T-helper 17 cell (primary cell): ENCODE measurements at regions not wholly inside any gene's neighbourhood (a gene's known extent, or its start where the extent isn't known, plus 50 kb on each side); places are given as distances from the start of the nearest gene placed in this dataset.

Source experiments
- ATAC-seq: fragments of 150-1000 bp; cut with Tn5 transposase; 2 replicates; pipeline ENCODE4 v1.10.0; 2021; ENCODE audit warnings: mild to moderate bottlenecking, moderate library complexity
- DNase-seq, 3 donors: peaks; one replicate each; pipeline versions ENCODE4 v3.0.0 to v3.0.0-alpha.2; 2020 to 2021
- H3K9me3 ChIP-seq: one replicate; pipeline ENCODE4 v1.7.0; 2013; ENCODE audit warnings: low read length, mild to moderate bottlenecking; ENCODE audit not compliant: control insufficient read depth, poor library complexity, severe bottlenecking
- H3K27ac Mint-ChIP-seq: one replicate; pipeline ENCODE4 v1.8.0; 2022; ENCODE audit warnings: mild to moderate bottlenecking, moderate library complexity, mixed read lengths
- H3K27me3 Mint-ChIP-seq: one replicate; pipeline ENCODE4 v1.8.0; 2022; ENCODE audit warnings: mixed read lengths
- H3K36me3 Mint-ChIP-seq: one replicate; pipeline ENCODE4 v1.8.0; 2022; ENCODE audit warnings: low read depth, mixed read lengths
- H3K4me1 Mint-ChIP-seq: one replicate; pipeline ENCODE4 v1.8.0; 2022; ENCODE audit warnings: mild to moderate bottlenecking, mixed read lengths
- H3K4me3 Mint-ChIP-seq: one replicate; pipeline ENCODE4 v1.8.0; 2022; ENCODE audit warnings: mild to moderate bottlenecking, moderate library complexity, mixed read lengths

DNA sequence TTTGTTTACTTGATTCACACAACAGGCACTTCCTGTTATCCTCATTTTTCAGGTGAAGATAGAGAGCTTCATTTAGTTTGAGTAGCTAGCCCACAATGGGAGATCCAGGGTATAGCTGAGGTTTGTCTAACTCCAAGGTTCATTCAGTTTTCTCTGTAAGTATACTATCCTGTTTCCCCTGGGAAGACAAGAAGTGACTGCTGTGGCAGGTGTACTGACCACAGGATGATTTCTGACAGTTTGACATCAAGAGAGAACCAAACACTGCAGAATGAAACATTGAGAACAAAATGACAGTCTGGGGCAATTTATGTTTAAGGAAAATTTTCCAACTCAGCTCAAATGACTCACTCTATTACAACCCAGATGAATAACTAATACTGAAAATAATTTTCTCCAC lies 958.0 kb downstream of the STPG2 start:
- H3K27ac Mint-ChIP-seq: no peak overlapping the region
- no peaks in the 10 kb centered on the region for H3K4me1 Mint-ChIP-seq
- no peak overlapping the region for H3K4me3 Mint-ChIP-seq
- no peak for DNase-seq
- H3K27me3 Mint-ChIP-seq: no peaks in the 10 kb centered on the region
- no peaks in the 10 kb centered on the region for H3K9me3 ChIP-seq
- no peaks in the 10 kb centered on the region for H3K36me3 Mint-ChIP-seq
- ATAC-seq: no peak

DNA sequence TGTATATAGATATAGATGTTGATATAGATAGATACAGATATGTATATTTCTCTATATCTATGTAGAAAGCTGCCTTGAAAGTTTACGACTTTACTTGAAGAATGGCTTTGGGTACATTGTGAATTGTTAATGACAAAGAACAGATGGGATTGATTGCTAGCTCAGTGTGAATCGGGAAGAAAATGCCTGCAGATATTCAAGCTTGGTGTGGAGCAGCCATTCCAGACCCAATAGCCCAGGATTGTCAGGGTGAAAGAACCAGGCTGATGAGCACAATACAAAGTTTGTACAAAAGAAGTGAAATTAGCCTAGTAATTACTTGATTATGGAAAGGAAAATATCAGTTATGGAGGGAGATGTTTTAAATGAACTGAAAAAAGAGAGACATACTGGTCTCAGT lies 946.2 kb downstream of the STPG2 start:
- no peaks in the 10 kb centered on the region for H3K4me1 Mint-ChIP-seq

GRCh38 chr4:97208749-97209148 lies 934.5 kb downstream of the STPG2 start:
- Mint-ChIP-seq H3K27me3 (no peaks in the 10 kb centered on the region), H3K36me3 (no peaks in the 10 kb centered on the region), H3K4me3 (no peak overlapping the region), H3K4me1 (no peaks in the 10 kb centered on the region), H3K27ac (no peak overlapping the region)
- DNase-seq (no peak), ATAC-seq (no peak)
- no peaks in the 10 kb centered on the region for H3K9me3 ChIP-seq

More for the DNA sequence above, 946.2 kb downstream of the STPG2 start:
- Mint-ChIP-seq H3K27ac (no peak overlapping the region), H3K27me3 (no peaks in the 10 kb centered on the region), H3K4me3 (no peak overlapping the region), H3K36me3 (no peaks in the 10 kb centered on the region)
- ATAC-seq (no peak), DNase-seq (no peak)
- H3K9me3 ChIP-seq: no peaks in the 10 kb centered on the region

DNA sequence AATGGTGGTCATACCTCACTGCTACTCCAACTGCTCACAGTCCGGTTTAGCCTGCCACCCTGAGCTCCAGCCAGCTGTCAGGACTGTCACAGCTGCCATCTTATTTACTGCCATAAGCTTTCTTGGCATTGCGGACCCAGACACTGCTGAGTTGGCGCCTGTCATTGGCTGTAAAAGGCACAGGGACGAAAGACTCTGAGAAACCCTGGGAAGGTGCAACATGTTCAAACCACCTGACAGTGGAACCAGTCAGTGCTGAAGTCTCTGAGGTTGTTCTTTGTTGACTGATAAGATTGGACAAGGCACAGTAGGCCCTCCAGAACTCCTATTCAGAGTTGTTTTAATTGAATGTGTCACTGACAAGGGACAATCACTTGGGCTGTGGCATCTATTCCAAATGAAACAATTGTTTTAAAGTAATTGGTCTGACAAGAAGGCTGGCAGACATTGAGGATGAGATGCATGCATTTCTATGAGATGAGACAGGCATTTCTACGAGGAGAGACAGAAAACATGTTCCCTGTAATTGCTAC lies 927.8 kb downstream of the STPG2 start:
- ATAC-seq: no peak
- no peaks in the 10 kb centered on the region for H3K4me1 Mint-ChIP-seq
- H3K27me3 Mint-ChIP-seq: no peaks in the 10 kb centered on the region
- no peaks in the 10 kb centered on the region for H3K9me3 ChIP-seq
- DNase-seq: no peak
- no peaks in the 10 kb centered on the region for H3K36me3 Mint-ChIP-seq
- no peak overlapping the region for H3K27ac Mint-ChIP-seq
- no peak overlapping the region for H3K4me3 Mint-ChIP-seq

GRCh38 chr4:97216046-97216445 lies 927.2 kb downstream of the STPG2 start:
- DNase-seq (no peak), ATAC-seq (no peak)
- no peaks in the 10 kb centered on the region for H3K27me3 Mint-ChIP-seq
- no peaks in the 10 kb centered on the region for H3K9me3 ChIP-seq
- H3K36me3 Mint-ChIP-seq: no peaks in the 10 kb centered on the region
- H3K4me1 Mint-ChIP-seq: no peaks in the 10 kb centered on the region
- H3K4me3 Mint-ChIP-seq: no peak overlapping the region
- H3K27ac Mint-ChIP-seq: no peak overlapping the region

GRCh38 chr4:97235521-97235920 lies 907.8 kb downstream of the STPG2 start:
- Mint-ChIP-seq H3K4me3 (no peak overlapping the region), H3K4me1 (no peaks in the 10 kb centered on the region), H3K27ac (no peak overlapping the region), H3K27me3 (no peaks in the 10 kb centered on the region), H3K36me3 (no peaks in the 10 kb centered on the region)
- no peaks in the 10 kb centered on the region for H3K9me3 ChIP-seq
- no peak for DNase-seq
- ATAC-seq: no peak

DNA sequence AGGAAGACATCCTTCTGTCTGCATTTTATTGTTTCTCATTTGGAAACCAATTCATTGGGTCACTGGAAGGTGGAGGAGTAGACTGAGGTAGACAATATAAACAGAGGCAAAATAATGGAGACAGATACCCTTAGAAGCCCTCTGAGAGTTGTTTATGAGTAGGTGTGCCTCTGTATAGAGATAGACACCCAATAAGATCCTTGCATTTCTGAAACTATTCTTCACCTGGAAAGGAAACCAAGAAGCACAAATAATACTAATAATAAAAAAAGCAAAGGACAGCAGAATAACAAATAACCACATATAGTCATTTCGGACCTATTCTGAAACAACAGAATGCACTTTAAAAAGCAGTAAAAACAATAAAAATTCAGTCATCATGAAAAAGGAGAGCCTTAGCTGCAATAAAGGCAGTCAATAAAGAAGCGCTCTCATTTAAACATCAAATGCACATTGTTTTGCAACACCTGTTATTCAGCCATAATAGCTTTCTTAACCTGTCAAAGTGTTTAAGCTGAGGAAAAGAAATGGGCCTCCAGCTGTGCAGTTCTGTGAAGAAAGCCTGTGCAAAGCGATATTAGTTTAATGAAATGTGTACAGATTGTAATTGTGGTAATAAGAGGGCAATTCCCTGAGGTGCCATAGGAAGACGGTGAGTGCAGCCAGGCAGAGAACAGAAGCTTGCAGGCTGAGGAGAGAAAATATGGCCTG lies 904.2 kb downstream of the STPG2 start:
- no peaks in the 10 kb centered on the region for H3K27me3 Mint-ChIP-seq
- H3K27ac Mint-ChIP-seq: no peak overlapping the region
- H3K4me3 Mint-ChIP-seq: no peak overlapping the region
- H3K36me3 Mint-ChIP-seq: no peaks in the 10 kb centered on the region
- H3K9me3 ChIP-seq: no peaks in the 10 kb centered on the region
- DNase-seq (no peak), ATAC-seq (no peak)
- H3K4me1 Mint-ChIP-seq: no peaks in the 10 kb centered on the region

- H3K9me3 ChIP-seq: no peaks in the 10 kb centered on the region
- no peaks in the 10 kb centered on the region for H3K36me3 Mint-ChIP-seq
- no peaks in the 10 kb centered on the region for H3K4me1 Mint-ChIP-seq
- H3K4me3 Mint-ChIP-seq: no peak overlapping the region
- H3K27ac Mint-ChIP-seq: no peak overlapping the region
- no peak for DNase-seq
- H3K27me3 Mint-ChIP-seq: no peaks in the 10 kb centered on the region
- no peak for ATAC-seq
Measured at GRCh38 chr4:97239667-97239997, 903.6 kb downstream of the STPG2 start.

GRCh38 chr4:97252615-97253154 lies 890.6 kb downstream of the STPG2 start:
- no peak for ATAC-seq
- Mint-ChIP-seq H3K27ac (no peak overlapping the region), H3K27me3 (no peaks in the 10 kb centered on the region), H3K36me3 (no peaks in the 10 kb centered on the region), H3K4me1 (no peaks in the 10 kb centered on the region), H3K4me3 (no peak overlapping the region)
- no peak for DNase-seq
- H3K9me3 ChIP-seq: no peaks in the 10 kb centered on the region

GRCh38 chr4:97262769-97263168 lies 880.5 kb downstream of the STPG2 start:
- no peak for ATAC-seq
- no peaks in the 10 kb centered on the region for H3K9me3 ChIP-seq
- Mint-ChIP-seq H3K27me3 (no peaks in the 10 kb centered on the region), H3K4me3 (no peak overlapping the region), H3K27ac (no peak overlapping the region), H3K4me1 (no peaks in the 10 kb centered on the region), H3K36me3 (no peaks in the 10 kb centered on the region)
- DNase-seq: no peak

DNA sequence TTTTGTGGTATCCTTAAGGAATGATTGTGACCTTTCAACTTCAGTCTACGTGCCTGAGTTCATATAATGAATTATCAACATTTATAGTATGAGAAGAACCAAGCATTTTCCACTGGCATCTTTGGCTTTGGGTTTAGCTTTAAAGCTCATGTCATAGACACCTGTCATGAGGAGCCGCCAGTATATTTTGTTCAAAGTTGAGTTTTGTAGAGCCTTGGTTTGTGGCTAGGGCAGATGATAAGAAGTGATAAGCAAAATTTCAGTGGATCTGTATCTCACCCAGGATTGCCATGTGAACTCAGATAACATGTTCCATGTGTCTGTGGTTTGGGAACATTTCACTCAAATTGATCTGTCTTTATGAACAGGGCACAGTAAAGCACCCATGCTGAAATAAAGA lies 873.2 kb downstream of the STPG2 start:
- H3K36me3 Mint-ChIP-seq: no peaks in the 10 kb centered on the region
- no peaks in the 10 kb centered on the region for H3K9me3 ChIP-seq
- H3K27me3 Mint-ChIP-seq: no peaks in the 10 kb centered on the region
- H3K4me3 Mint-ChIP-seq: no peak overlapping the region
- DNase-seq (no peak), ATAC-seq (no peak)
- H3K4me1 Mint-ChIP-seq: no peaks in the 10 kb centered on the region
- no peak overlapping the region for H3K27ac Mint-ChIP-seq

GRCh38 chr4:97279391-97279790 lies 863.9 kb downstream of the STPG2 start:
- Mint-ChIP-seq H3K27ac (no peak overlapping the region), H3K4me1 (no peaks in the 10 kb centered on the region), H3K36me3 (no peaks in the 10 kb centered on the region), H3K4me3 (no peak overlapping the region), H3K27me3 (no peaks in the 10 kb centered on the region)
- DNase-seq: no peak
- H3K9me3 ChIP-seq: no peaks in the 10 kb centered on the region
- ATAC-seq: no peak

- H3K4me3 Mint-ChIP-seq: no peak overlapping the region
- H3K36me3 Mint-ChIP-seq: no peaks in the 10 kb centered on the region
- H3K4me1 Mint-ChIP-seq: no peaks in the 10 kb centered on the region
- H3K27me3 Mint-ChIP-seq: no peaks in the 10 kb centered on the region
- ATAC-seq: no peak
- no peak for DNase-seq
- H3K9me3 ChIP-seq: no peaks in the 10 kb centered on the region
- H3K27ac Mint-ChIP-seq: no peak overlapping the region
Measured at GRCh38 chr4:97300561-97300960, 842.7 kb downstream of the STPG2 start.

- DNase-seq (no peak), ATAC-seq (no peak)
- H3K4me1 Mint-ChIP-seq: no peaks in the 10 kb centered on the region
- no peak overlapping the region for H3K4me3 Mint-ChIP-seq
- no peak overlapping the region for H3K27ac Mint-ChIP-seq
- no peaks in the 10 kb centered on the region for H3K36me3 Mint-ChIP-seq
- no peaks in the 10 kb centered on the region for H3K27me3 Mint-ChIP-seq
- H3K9me3 ChIP-seq: no peaks in the 10 kb centered on the region
Measured at GRCh38 chr4:97305351-97305750, 837.9 kb downstream of the STPG2 start.
